Effector memory CD8-positive, alpha-beta T cell (primary cell): ENCODE measurements at regions not wholly inside any gene's neighbourhood (a gene's known extent, or its start where the extent isn't known, plus 50 kb on each side); places are given as distances from the start of the nearest gene placed in this dataset.
"Not testable (repeated sequence)": the region's sequence is repeated elsewhere in the genome, so short reads cannot be mapped to it uniquely, and the experiment has no call there.

Experiments used
- ATAC-seq: fragments of 150-1000 bp; cut with Tn5 transposase; replicated peaks from 2 replicates; pipeline ENCODE4 v1.10.0; 2021; ENCODE audit warnings: mild to moderate bottlenecking, moderate library complexity
- DNase-seq, 3 experiments: peaks; one replicate each; pipeline ENCODE4 v3.0.0; 2021
- H3K27ac Mint-ChIP-seq, 2 donors: one replicate each; pipeline ENCODE4 v1.8.0; 2022; ENCODE audit warnings: mild to moderate bottlenecking in 2 of 2, mixed read lengths in 2 of 2, moderate library complexity in 2 of 2
- H3K27me3 Mint-ChIP-seq, 2 donors: one replicate each; pipeline ENCODE4 v1.8.0; 2022; ENCODE audit warnings: mixed read lengths in 2 of 2
- H3K36me3 Mint-ChIP-seq: one replicate; pipeline ENCODE4 v1.8.0; 2022; ENCODE audit warnings: mild to moderate bottlenecking, moderate library complexity, mixed read lengths; ENCODE audit not compliant: insufficient read depth
- H3K4me1 Mint-ChIP-seq, 2 donors: one replicate each; pipeline ENCODE4 v1.8.0; 2022; ENCODE audit warnings: low read depth in 2 of 2, mixed read lengths in 2 of 2
- H3K4me3 Mint-ChIP-seq, 2 donors: one replicate each; pipeline ENCODE4 v1.8.0; 2022; ENCODE audit warnings: mild to moderate bottlenecking in 2 of 2, mixed read lengths in 2 of 2, moderate library complexity in 2 of 2
- H3K9me3 Mint-ChIP-seq, 2 donors: one replicate each; pipeline ENCODE4 v1.8.0; 2022; ENCODE audit warnings: mixed read lengths in 2 of 2

GRCh38 chr3:176078906-176079305 is 1118.4 kb downstream of the TBL1XR1 start:
- no peaks in the 10 kb centered on the region for H3K27me3 Mint-ChIP-seq
- H3K9me3 Mint-ChIP-seq, result peaks cover 7 to 14% of the 10 kb centered on the region in 2 donors
- H3K36me3 Mint-ChIP-seq, result no peaks in the 10 kb centered on the region
- H3K27ac Mint-ChIP-seq, result no peak overlapping the region
- ATAC-seq (no peak), DNase-seq (no peak)
- H3K4me3 Mint-ChIP-seq, result no peak overlapping the region
- H3K4me1 Mint-ChIP-seq, result no peaks in the 10 kb centered on the region

DNA sequence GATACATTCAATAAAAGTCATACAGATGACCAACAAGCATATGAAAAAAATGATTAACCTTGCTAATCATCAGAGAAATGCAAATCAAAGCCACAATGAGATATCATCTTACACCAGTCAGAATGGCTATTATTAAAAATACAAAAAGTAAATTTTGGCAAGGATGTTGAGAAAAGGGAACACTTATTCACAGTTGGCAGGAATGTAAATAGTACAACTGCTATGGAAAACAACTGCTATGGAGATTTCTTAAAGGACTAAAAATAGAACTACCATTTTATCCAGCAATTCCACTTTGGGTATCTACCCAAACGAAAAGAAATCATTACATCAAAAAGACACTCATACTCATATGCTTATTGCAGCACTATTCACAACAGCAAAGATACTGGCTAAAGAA is 1121.8 kb downstream of the TBL1XR1 start:
- Mint-ChIP-seq H3K4me3 (no peak overlapping the region), H3K4me1 (no peaks in the 10 kb centered on the region), H3K9me3 (peaks cover 9 to 14% of the 10 kb centered on the region in 2 donors), H3K27me3 (no peaks in the 10 kb centered on the region), H3K27ac (no peak overlapping the region), H3K36me3 (no peaks in the 10 kb centered on the region)
- ATAC-seq (no peak), DNase-seq (no peak)

DNA sequence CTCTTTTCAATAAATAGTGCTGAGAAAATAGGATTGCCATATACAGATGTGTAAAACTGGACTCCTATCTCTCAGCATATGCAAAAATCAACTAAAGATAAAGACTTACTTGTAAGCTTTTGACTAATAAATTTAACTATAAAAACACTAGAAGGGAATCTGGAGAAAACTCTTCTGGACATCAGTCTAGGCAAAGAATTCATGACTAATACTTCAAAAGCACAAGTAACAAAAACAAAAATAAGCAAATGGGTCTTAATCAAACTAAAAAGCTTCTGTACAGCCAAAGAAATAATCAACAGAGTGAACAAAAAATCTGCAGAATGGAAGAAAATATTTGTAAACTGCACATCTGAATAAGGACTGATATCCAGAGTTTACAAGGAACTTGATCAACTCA is 1122.2 kb downstream of the TBL1XR1 start:
- H3K27ac Mint-ChIP-seq, result no peak overlapping the region
- no peak overlapping the region for H3K4me3 Mint-ChIP-seq
- H3K4me1 Mint-ChIP-seq, result no peaks in the 10 kb centered on the region
- no peaks in the 10 kb centered on the region for H3K27me3 Mint-ChIP-seq
- DNase-seq (no peak), ATAC-seq (no peak)
- no peaks in the 10 kb centered on the region for H3K36me3 Mint-ChIP-seq
- peaks cover 7 to 14% of the 10 kb centered on the region in 2 donors for H3K9me3 Mint-ChIP-seq

DNA sequence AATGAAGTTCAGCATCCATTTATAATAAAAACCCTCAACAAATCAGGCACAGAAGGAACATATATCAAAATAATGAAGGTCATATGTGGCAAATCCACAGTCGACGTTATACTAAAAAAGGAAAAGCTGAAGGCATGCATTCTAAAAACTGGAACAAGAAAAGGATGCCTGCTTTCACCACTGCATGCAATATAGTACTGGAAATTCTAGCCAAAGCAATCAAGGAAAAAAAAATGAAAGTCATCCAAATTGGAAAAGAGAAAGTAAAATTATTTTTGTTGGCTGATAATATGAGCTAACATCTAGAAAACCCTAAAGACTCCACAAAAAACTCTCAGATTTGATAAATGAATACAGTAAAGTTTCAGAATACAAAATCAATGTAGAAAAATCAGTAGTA is 1123.2 kb downstream of the TBL1XR1 start:
- no peak overlapping the region for H3K4me3 Mint-ChIP-seq
- ATAC-seq, result no peak
- H3K4me1 Mint-ChIP-seq, result no peaks in the 10 kb centered on the region
- no peak for DNase-seq
- H3K27me3 Mint-ChIP-seq, result no peaks in the 10 kb centered on the region
- H3K27ac Mint-ChIP-seq, result no peak overlapping the region
- peaks cover 7 to 14% of the 10 kb centered on the region in 2 donors for H3K9me3 Mint-ChIP-seq
- no peaks in the 10 kb centered on the region for H3K36me3 Mint-ChIP-seq

DNA sequence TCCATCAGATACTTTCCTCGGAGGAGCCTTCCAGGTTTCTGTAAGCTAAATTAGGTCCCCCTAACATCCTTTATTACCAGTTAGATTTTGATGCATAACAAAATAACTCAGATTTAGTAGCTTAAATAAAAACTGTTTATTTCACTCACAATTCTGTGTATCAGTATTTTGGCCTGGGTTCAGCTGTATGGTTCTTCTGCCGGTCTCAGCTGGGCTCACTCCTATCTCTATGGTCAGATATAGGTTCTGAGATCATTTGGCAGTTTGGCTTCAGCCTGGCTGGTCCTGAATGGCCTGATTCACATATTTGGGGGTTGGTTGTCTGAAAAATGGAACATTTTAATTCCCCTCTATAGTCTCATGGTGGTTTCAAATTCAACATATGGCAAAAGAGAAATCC is 1125.3 kb downstream of the TBL1XR1 start:
- no peak for DNase-seq
- Mint-ChIP-seq H3K36me3 (no peaks in the 10 kb centered on the region), H3K4me1 (no peaks in the 10 kb centered on the region), H3K4me3 (no peak overlapping the region), H3K27me3 (no peaks in the 10 kb centered on the region), H3K27ac (no peak overlapping the region), H3K9me3 (peaks cover 6 to 7% of the 10 kb centered on the region in 2 donors)
- no peak for ATAC-seq

DNA sequence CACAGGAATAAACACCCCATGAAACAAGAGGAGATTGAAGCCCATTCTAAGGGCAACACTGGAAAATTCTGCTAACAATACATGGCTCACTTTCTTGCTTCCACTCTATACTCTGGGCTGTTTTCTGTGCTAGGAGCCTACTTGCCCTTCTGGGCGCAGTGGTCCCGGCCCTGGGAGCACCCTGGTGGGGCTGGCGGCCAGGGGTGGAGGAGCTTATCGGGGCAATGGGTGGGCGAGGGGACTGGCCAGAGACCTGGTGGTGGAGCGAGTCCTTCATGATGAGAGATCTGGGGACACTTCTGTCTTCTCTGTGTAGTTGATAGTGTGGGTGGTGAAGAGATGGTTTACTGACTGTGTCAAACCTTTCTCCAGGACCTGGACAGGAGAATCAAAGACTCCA is 1128.5 kb downstream of the TBL1XR1 start:
- peaks cover 0 to 6% of the 10 kb centered on the region in 2 donors for H3K9me3 Mint-ChIP-seq

GRCh38 chr3:176058856-176059255 is 1138.4 kb downstream of the TBL1XR1 start:
- H3K36me3 Mint-ChIP-seq, result no peaks in the 10 kb centered on the region
- ATAC-seq (no peak), DNase-seq (no peak)
- no peaks in the 10 kb centered on the region for H3K4me1 Mint-ChIP-seq
- H3K9me3 Mint-ChIP-seq, result peaks cover 7 to 16% of the 10 kb centered on the region in 2 donors
- no peaks in the 10 kb centered on the region for H3K27me3 Mint-ChIP-seq
- H3K4me3 Mint-ChIP-seq, result no peak overlapping the region
- H3K27ac Mint-ChIP-seq, result no peak overlapping the region

More for the DNA sequence above, 1128.5 kb downstream of the TBL1XR1 start:
- no peak overlapping the region for H3K27ac Mint-ChIP-seq
- H3K27me3 Mint-ChIP-seq, result no peaks in the 10 kb centered on the region
- H3K4me3 Mint-ChIP-seq, result no peak overlapping the region
- DNase-seq (no peak), ATAC-seq (no peak)
- no peaks in the 10 kb centered on the region for H3K36me3 Mint-ChIP-seq
- H3K4me1 Mint-ChIP-seq, result no peaks in the 10 kb centered on the region

DNA sequence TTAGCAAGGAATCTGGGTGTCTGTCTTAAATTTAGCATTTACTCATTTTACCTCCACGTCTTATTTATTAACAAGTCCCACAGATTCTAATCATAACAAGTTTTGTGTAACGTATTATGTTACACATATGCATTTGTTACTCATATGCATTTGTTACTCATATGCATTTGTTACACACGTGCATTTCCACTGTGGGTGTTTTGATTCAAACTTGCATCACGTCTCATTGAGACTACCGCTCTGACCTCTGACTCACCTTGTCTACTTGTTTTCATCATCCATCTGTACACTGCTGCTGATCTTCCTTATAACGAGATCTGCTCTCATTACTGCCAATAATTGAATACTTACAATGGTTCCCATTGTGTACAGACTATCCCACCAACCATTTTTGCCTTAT is 1141.4 kb downstream of the TBL1XR1 start:
- H3K4me3 Mint-ChIP-seq, result no peak overlapping the region
- no peak for DNase-seq
- H3K27me3 Mint-ChIP-seq, result no peaks in the 10 kb centered on the region
- no peak for ATAC-seq
- peaks cover 7 to 16% of the 10 kb centered on the region in 2 donors for H3K9me3 Mint-ChIP-seq
- H3K4me1 Mint-ChIP-seq, result no peaks in the 10 kb centered on the region
- no peak overlapping the region for H3K27ac Mint-ChIP-seq
- H3K36me3 Mint-ChIP-seq, result no peaks in the 10 kb centered on the region

- DNase-seq, result no peak
- Mint-ChIP-seq H3K4me1 (no peaks in the 10 kb centered on the region), H3K36me3 (no peaks in the 10 kb centered on the region), H3K9me3 (peaks cover 11 to 16% of the 10 kb centered on the region in 2 donors), H3K27ac (no peak overlapping the region), H3K4me3 (no peak overlapping the region), H3K27me3 (no peaks in the 10 kb centered on the region)
- ATAC-seq, result no peak
Measured at GRCh38 chr3:176051766-176052165, 1145.5 kb downstream of the TBL1XR1 start.

- Mint-ChIP-seq H3K9me3 (peaks cover 7% of the 10 kb centered on the region in 2 donors), H3K27ac (no peak overlapping the region), H3K4me3 (no peak overlapping the region), H3K27me3 (no peaks in the 10 kb centered on the region), H3K36me3 (no peaks in the 10 kb centered on the region), H3K4me1 (no peaks in the 10 kb centered on the region)
- ATAC-seq (no peak), DNase-seq (no peak)
Measured at GRCh38 chr3:176046703-176047102, 1150.6 kb downstream of the TBL1XR1 start.

DNA sequence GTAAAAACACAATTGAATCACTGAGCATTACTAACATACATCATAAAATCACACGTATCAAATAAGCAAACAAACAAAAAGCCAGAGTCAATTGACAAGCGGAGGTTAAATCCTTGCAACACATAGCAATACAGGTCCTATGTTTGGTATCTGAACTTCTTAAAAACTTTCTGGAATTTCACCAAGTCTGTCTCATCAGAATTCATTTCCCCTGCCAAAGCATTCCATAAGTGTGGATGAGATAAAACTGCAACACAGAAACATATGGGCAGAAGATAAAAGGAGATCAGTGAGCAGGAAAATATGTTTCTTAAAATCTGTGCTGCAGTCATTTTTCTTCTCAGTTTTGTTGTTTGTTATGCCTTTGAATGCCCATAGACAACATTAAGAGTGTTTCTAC is 1155.5 kb downstream of the TBL1XR1 start:
- H3K4me1 Mint-ChIP-seq, result no peaks in the 10 kb centered on the region
- peaks cover 4 to 15% of the 10 kb centered on the region in 2 donors for H3K9me3 Mint-ChIP-seq
- ATAC-seq (no peak), DNase-seq (no peak)
- no peaks in the 10 kb centered on the region for H3K27me3 Mint-ChIP-seq
- H3K4me3 Mint-ChIP-seq, result no peak overlapping the region
- no peak overlapping the region for H3K27ac Mint-ChIP-seq
- H3K36me3 Mint-ChIP-seq, result no peaks in the 10 kb centered on the region

DNA sequence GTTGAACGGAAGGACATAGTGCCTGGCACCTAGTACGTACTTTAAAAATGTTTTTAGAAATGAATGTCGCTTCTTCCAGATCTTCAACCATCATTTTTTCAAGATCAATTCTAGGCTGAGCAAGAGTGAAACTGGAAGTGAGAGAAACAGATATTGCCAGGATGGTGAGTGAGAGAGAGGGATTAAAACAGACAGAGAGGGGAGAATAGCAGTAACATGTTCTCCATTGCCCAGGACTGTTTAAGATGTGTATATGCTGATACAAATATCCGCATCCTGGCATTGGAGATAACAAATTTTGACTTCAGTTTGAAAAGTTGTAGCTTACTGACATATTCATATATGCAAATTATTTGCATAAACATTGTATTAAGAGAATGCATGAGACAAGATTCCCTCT is 1156.1 kb downstream of the TBL1XR1 start:
- DNase-seq (no peak), ATAC-seq (no peak)
- Mint-ChIP-seq H3K27me3 (no peaks in the 10 kb centered on the region), H3K27ac (no peak overlapping the region), H3K36me3 (no peaks in the 10 kb centered on the region), H3K4me1 (no peaks in the 10 kb centered on the region), H3K9me3 (peaks cover 4 to 17% of the 10 kb centered on the region in 2 donors), H3K4me3 (no peak overlapping the region)

GRCh38 chr3:176037636-176038035 is 1159.6 kb downstream of the TBL1XR1 start:
- ATAC-seq (no peak), DNase-seq (no peak)
- Mint-ChIP-seq H3K27ac (no peak overlapping the region), H3K9me3 (peaks cover 11 to 17% of the 10 kb centered on the region in 2 donors), H3K4me1 (no peaks in the 10 kb centered on the region), H3K27me3 (no peaks in the 10 kb centered on the region), H3K4me3 (no peak overlapping the region), H3K36me3 (no peaks in the 10 kb centered on the region)

DNA sequence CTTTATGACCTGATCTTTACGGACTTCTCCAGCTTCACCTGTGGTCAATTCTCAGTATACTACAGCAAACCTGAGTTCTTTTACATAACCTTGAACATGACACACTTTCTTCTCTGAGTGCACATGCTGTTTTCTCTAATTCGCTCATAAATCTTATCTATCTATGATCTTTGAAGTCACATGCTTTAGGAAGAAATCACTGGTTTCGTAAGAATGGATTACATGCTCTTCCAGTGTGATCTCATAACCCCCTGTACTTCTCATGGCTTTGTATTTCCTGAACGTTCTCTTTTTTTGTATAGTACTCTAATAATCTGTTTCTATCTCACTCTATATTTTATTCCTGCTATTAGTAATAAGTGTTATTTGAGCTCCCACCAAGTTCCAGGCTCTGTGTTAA is 1165.2 kb downstream of the TBL1XR1 start:
- ATAC-seq, result no peak
- DNase-seq, result no peak
- peaks cover 7 to 8% of the 10 kb centered on the region in 2 donors for H3K9me3 Mint-ChIP-seq
- H3K4me1 Mint-ChIP-seq, result no peaks in the 10 kb centered on the region
- H3K27ac Mint-ChIP-seq, result no peak overlapping the region
- no peaks in the 10 kb centered on the region for H3K27me3 Mint-ChIP-seq
- no peaks in the 10 kb centered on the region for H3K36me3 Mint-ChIP-seq
- H3K4me3 Mint-ChIP-seq, result no peak overlapping the region

GRCh38 chr3:176016203-176016602 is 1157.1 kb downstream of the NAALADL2 start:
- peaks cover 2 to 12% of the 10 kb centered on the region in 2 donors for H3K9me3 Mint-ChIP-seq
- H3K27ac Mint-ChIP-seq, H3K4me3 Mint-ChIP-seq, H3K27me3 Mint-ChIP-seq, H3K4me1 Mint-ChIP-seq, DNase-seq, ATAC-seq, H3K36me3 Mint-ChIP-seq: not testable (repeated sequence)
